ENCODE measurements at regions not wholly inside any gene's neighbourhood (a gene's known extent, or its start where the extent isn't known, plus 50 kb on each side); places are given as distances from the start of the nearest gene placed in this dataset.

DNA sequence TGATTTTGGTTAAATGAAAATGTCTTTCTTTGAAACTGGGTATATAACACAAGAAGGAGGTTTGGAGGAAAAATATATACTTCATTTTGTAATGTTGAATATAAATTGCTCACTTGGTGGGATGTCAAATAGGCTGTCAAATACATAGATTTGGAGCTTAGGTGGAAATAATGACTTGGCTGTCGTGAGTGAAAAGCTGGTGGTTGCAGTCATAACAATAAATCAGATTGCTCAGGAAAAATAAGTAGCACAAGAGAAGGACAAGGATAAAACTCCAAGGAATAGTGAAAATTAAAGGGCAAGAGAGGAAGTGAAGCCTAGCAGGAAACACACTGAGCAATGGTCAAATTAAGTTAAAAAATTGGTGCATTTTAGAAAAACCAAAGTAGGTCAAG is 253.0 kb upstream of the ANKRD50 start:
- TF ChIP-seq SUZ12 (IDR thresholded peaks at IDR 0.05; ENCODE audit: extremely low read depth, insufficient read depth, insufficient read length), result no peak
- no peak for TF ChIP-seq ZNF274 (IDR thresholded peaks at IDR 0.05; ENCODE audit: low read depth, low read length)
- TF ChIP-seq YY1 (IDR thresholded peaks at IDR 0.05; ENCODE audit: insufficient read depth, insufficient read length), result no peak

Measured in NT2/D1 (cell line).